Activated B cell treated with CpG ODN at 0.5 μM for 24 hours (primary cell): ENCODE measurements at regions not wholly inside any gene's neighbourhood (a gene's known extent, or its start where the extent isn't known, plus 50 kb on each side); places are given as distances from the start of the nearest gene placed in this dataset.

ENCODE experiments used
- ATAC-seq: fragments of 200-7000 bp; cut with Tn5 transposase; one replicate; pipeline ENCODE4 v1.10.0; 2021; ENCODE audit warnings: low read depth, mild to moderate bottlenecking, moderate library complexity
- CTCF ChIA-PET: fragments of 350-600 bp; sonication (Branson Sonifier 250); formaldehyde crosslinking; loops from one replicate; lab custom pipeline; 2021; ENCODE audit warnings: antibody characterized with exemption; lab: Charles Lee
- POLR2A ChIA-PET: fragments of 350-600 bp; sonication (Branson Sonifier 250); formaldehyde crosslinking; loops from one replicate; lab custom pipeline; 2021; ENCODE audit warnings: antibody characterized with exemption; lab: Charles Lee
- DNase-seq: peaks from one replicate; pipeline ENCODE4 v3.0.0; 2022
- H3K27ac Mint-ChIP-seq: one replicate; pipeline ENCODE4 v1.8.0; 2020; ENCODE audit warnings: mixed read lengths
- H3K27me3 Mint-ChIP-seq: one replicate; pipeline ENCODE4 v1.8.0; 2021; ENCODE audit warnings: mixed read lengths
- H3K36me3 Mint-ChIP-seq: one replicate; pipeline ENCODE4 v1.8.0; 2021; ENCODE audit warnings: low read depth, mixed read lengths
- H3K4me1 Mint-ChIP-seq: one replicate; pipeline ENCODE4 v1.8.0; 2021; ENCODE audit warnings: mixed read lengths
- H3K4me3 Mint-ChIP-seq: one replicate; pipeline ENCODE4 v1.8.0; 2020; ENCODE audit warnings: mild to moderate bottlenecking, mixed read lengths
- H3K9me3 Mint-ChIP-seq: one replicate; pipeline ENCODE4 v1.8.0; 2020; ENCODE audit warnings: mixed read lengths
- CTCF ChIP-seq: fragments of 200-600 bp; IDR thresholded peaks from one replicate; pipeline ENCODE4 v1.8.0; 2022; ENCODE audit warnings: antibody characterized with exemption, mild to moderate bottlenecking
- intact Hi-C: fragments of 100-400 bp; cut with micrococcal nuclease; formaldehyde crosslinking; loops from one replicate; pipeline ENCODE4 v1.15.1; 2024

GRCh38 chr5:93831449-93831848 is 90.0 kb upstream of the POU5F2 start:
- no peak for TF ChIP-seq CTCF
- no peak overlapping the region for H3K4me3 Mint-ChIP-seq
- no peak overlapping the region for H3K27ac Mint-ChIP-seq
- H3K36me3 Mint-ChIP-seq, result peaks cover 29% of the 10 kb centered on the region
- ChIA-PET POLR2A (no interaction called here), CTCF (no interaction called here)
- intact Hi-C loops, result no loop called here
- no peak for ATAC-seq
- H3K4me1 Mint-ChIP-seq, result no peaks in the 10 kb centered on the region
- DNase-seq, result no peak
- H3K9me3 Mint-ChIP-seq, result peaks cover 11% of the 10 kb centered on the region
- no peaks in the 10 kb centered on the region for H3K27me3 Mint-ChIP-seq

- POLR2A ChIA-PET, result no interaction called here
- no peaks in the 10 kb centered on the region for H3K4me1 Mint-ChIP-seq
- no peaks in the 10 kb centered on the region for H3K27me3 Mint-ChIP-seq
These were observed 89.5 kb upstream of the POU5F2 start for GRCh38 chr5:93830893-93831292.

GRCh38 chr5:93829346-93829745 is 87.9 kb upstream of the POU5F2 start:
- no peaks in the 10 kb centered on the region for H3K27me3 Mint-ChIP-seq
- CTCF ChIA-PET, result no interaction called here
- H3K36me3 Mint-ChIP-seq, result peaks cover 35% of the 10 kb centered on the region
- H3K4me1 Mint-ChIP-seq, result no peaks in the 10 kb centered on the region
- POLR2A ChIA-PET, result no interaction called here
- ATAC-seq (no peak), DNase-seq (no peak)
- peaks cover 19% of the 10 kb centered on the region for H3K9me3 Mint-ChIP-seq
- TF ChIP-seq CTCF, result no peak
- intact Hi-C loops, result no loop called here
- H3K4me3 Mint-ChIP-seq, result no peak overlapping the region
- H3K27ac Mint-ChIP-seq, result no peak overlapping the region

More at GRCh38 chr5:93830893-93831292, 89.5 kb upstream of the POU5F2 start:
- DNase-seq (no peak), ATAC-seq (no peak)
- no peak for TF ChIP-seq CTCF
- CTCF ChIA-PET, result no interaction called here
- intact Hi-C loops, result no loop called here
- H3K36me3 Mint-ChIP-seq, result peaks cover 29% of the 10 kb centered on the region
- no peak overlapping the region for H3K4me3 Mint-ChIP-seq
- no peak overlapping the region for H3K27ac Mint-ChIP-seq
- H3K9me3 Mint-ChIP-seq, result peaks cover 12% of the 10 kb centered on the region

GRCh38 chr5:93821891-93822415 is 80.6 kb upstream of the POU5F2 start:
- peaks cover 37% of the 10 kb centered on the region for H3K36me3 Mint-ChIP-seq
- intact Hi-C loops, result no loop called here
- peaks cover 10% of the 10 kb centered on the region for H3K9me3 Mint-ChIP-seq
- H3K27ac Mint-ChIP-seq, result no peak overlapping the region
- DNase-seq (no peak), ATAC-seq (no peak)
- no peaks in the 10 kb centered on the region for H3K27me3 Mint-ChIP-seq
- CTCF ChIA-PET, result no interaction called here
- no peak overlapping the region for H3K4me3 Mint-ChIP-seq
- POLR2A ChIA-PET, result no interaction called here
- H3K4me1 Mint-ChIP-seq, result no peaks in the 10 kb centered on the region
- TF ChIP-seq CTCF, result no peak

GRCh38 chr5:93819668-93820067 is 78.3 kb upstream of the POU5F2 start:
- no peak for TF ChIP-seq CTCF
- no peak for ATAC-seq
- Mint-ChIP-seq H3K27me3 (no peaks in the 10 kb centered on the region), H3K9me3 (peaks cover 2% of the 10 kb centered on the region), H3K27ac (no peak overlapping the region), H3K4me3 (no peak overlapping the region), H3K36me3 (peaks cover 45% of the 10 kb centered on the region), H3K4me1 (no peaks in the 10 kb centered on the region)
- POLR2A ChIA-PET, result no interaction called here
- intact Hi-C loops, result no loop called here
- DNase-seq, result no peak
- CTCF ChIA-PET, result no interaction called here
